ENCODE measurements at regions not wholly inside any gene's neighbourhood (a gene's known extent, or its start where the extent isn't known, plus 50 kb on each side); places are given as distances from the start of the nearest gene placed in this dataset.

GRCh38 chr5:85931220-85931619, 686.5 kb upstream of the COX7C start:
- TF ChIP-seq, protein P1, sequence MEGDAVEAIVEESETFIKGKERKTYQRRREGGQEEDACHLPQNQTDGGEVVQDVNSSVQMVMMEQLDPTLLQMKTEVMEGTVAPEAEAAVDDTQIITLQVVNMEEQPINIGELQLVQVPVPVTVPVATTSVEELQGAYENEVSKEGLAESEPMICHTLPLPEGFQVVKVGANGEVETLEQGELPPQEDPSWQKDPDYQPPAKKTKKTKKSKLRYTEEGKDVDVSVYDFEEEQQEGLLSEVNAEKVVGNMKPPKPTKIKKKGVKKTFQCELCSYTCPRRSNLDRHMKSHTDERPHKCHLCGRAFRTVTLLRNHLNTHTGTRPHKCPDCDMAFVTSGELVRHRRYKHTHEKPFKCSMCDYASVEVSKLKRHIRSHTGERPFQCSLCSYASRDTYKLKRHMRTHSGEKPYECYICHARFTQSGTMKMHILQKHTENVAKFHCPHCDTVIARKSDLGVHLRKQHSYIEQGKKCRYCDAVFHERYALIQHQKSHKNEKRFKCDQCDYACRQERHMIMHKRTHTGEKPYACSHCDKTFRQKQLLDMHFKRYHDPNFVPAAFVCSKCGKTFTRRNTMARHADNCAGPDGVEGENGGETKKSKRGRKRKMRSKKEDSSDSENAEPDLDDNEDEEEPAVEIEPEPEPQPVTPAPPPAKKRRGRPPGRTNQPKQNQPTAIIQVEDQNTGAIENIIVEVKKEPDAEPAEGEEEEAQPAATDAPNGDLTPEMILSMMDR (IDR thresholded peaks at IDR 0.05; ENCODE audit: poor library complexity, severe bottlenecking) = no peak
- TF ChIP-seq EP300 (conservative IDR thresholded peaks at IDR 0.05; ENCODE audit: poor library complexity, severe bottlenecking) = no peak
- no peak for TF ChIP-seq TAF1 (IDR thresholded peaks at IDR 0.05; ENCODE audit: low read depth)
- TF ChIP-seq, protein P2, sequence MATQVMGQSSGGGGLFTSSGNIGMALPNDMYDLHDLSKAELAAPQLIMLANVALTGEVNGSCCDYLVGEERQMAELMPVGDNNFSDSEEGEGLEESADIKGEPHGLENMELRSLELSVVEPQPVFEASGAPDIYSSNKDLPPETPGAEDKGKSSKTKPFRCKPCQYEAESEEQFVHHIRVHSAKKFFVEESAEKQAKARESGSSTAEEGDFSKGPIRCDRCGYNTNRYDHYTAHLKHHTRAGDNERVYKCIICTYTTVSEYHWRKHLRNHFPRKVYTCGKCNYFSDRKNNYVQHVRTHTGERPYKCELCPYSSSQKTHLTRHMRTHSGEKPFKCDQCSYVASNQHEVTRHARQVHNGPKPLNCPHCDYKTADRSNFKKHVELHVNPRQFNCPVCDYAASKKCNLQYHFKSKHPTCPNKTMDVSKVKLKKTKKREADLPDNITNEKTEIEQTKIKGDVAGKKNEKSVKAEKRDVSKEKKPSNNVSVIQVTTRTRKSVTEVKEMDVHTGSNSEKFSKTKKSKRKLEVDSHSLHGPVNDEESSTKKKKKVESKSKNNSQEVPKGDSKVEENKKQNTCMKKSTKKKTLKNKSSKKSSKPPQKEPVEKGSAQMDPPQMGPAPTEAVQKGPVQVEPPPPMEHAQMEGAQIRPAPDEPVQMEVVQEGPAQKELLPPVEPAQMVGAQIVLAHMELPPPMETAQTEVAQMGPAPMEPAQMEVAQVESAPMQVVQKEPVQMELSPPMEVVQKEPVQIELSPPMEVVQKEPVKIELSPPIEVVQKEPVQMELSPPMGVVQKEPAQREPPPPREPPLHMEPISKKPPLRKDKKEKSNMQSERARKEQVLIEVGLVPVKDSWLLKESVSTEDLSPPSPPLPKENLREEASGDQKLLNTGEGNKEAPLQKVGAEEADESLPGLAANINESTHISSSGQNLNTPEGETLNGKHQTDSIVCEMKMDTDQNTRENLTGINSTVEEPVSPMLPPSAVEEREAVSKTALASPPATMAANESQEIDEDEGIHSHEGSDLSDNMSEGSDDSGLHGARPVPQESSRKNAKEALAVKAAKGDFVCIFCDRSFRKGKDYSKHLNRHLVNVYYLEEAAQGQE (IDR thresholded peaks at IDR 0.05; ENCODE audit: borderline replicate concordance) = no peak

All from neural cell (in vitro differentiated cells).